RPMI7951 (cell line): ENCODE measurements at regions not wholly inside any gene's neighbourhood (a gene's known extent, or its start where the extent isn't known, plus 50 kb on each side); places are given as distances from the start of the nearest gene placed in this dataset.
"Not testable (repeated sequence)": the region's sequence is repeated elsewhere in the genome, so short reads cannot be mapped to it uniquely, and the experiment has no call there.

Experiments used
- DNase-seq: peaks from one replicate; pipeline ENCODE4 v3.0.0-alpha.2; 2012; ENCODE audit warnings: low read depth

DNA sequence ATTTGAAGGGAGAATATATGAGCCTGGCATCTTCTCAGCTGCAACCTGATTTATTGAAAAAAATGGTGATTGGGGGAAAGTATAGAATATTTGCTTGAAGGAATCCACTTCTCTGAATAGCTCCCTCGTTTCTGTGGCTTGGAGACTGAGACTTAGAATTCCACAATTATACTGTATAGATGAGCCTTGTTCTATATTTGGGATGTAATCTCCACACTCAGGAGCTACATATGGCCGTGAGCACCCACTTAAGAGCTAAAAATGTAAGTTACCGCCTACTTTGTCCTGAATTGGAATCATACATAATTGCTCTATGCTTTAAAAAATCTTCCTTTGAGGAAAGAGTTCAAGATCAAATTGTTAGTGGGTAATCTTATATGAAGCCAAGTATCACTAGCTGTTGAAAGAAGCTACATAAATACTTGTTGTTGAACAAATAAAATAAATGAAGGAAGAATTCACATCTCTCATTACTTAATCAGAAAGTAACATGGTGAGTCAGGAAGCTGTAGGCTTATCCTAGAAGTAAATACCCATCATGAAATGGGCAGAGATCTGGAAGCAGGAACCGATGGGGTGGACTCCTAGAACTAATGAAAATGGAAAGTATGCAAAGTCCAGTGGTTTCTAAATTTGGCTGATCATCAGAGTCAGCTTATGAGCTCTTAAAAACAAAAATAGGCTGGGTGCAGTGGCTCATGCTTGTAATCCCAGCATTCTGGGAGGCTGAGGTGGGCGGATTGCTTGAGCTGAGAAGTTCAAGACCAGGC lies 254.3 kb downstream of the SOX4 start:
- no peak for DNase-seq

DNA sequence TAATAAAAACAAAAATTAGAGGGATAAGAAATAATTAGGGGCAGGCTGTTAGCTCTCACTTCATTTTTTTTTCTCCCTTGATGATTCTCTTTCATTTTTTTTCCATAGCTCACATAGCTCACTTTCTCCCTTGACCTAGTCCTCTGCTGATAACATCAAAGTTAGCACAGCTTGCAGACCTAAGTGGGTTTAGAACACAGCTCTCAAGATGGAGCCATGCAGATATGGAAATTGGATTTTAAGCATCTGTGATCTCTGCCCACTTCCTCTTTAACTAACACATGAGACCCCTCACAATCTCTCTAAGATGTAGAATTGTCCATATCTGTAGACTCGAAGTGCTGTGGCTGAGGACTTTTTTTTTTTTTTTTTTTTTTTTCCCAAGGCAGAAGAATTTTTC lies 257.1 kb downstream of the SOX4 start:
- DNase-seq, result no peak

DNA sequence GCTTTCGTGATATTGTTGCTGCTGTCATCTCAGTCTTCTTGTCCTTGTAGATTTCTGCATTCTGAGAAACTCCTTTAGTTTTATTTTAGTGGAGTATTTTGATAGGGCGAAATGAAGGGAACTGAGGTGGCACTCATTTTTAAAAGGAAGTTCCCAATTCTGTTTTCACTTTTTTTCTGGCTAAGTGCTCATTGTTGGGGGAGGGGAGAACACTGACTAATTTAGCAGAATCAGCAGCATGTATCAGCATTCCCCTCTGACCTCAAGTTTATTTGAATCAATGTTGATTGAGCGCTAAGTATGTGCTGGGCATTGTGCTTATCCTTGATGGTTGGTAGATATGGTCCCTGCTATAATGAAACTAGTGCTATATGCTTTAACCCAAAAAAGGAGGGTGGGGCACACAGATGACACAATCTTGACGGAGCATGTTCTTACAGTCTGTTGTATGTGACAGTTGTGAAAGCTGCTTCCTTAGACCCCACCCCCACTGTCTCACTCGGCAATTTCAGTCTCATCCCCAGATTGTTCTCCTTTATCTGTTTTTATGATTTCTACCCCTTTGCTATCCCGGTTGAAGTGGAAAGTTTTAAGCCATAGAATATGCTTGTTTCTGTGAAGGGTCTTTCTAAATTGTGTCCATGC lies 262.4 kb downstream of the SOX4 start:
- DNase-seq, result no peak

DNA sequence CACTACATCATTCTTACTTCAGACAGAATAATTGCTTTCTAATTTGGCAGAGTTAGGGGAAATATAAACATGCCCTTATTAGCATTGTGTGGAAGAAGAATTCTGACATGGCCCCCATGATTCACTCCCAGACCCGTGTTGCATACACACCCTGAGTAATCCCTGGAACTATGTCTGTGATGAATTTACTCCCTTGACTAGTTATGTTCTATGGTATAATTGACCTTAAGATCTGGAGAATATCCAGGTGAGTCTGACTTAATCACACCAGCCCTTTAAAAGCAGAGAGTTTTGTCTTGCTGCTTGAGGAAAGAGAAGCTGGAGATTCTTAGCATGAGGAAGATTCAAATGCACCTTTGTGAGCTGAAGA lies 262.9 kb downstream of the SOX4 start:
- DNase-seq, result peak; percentile 61

DNA sequence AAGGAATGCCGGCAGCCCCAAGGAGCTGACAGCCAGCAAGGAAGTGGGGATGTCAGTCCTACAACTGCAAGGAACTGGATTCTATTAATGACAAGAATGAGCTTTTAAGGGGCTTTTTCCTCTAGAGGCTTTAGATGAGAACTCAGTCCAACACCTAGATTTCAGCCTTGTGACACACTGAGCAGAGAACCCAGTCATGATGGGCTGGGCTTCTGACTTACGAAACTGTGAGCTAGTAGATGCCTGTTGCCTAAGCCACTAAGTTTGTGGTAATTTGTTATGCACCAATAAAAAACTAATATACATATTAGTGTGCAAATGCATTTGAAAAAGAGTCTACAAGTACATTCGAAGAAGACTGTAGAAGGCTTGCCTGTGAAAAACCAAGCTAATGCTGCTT lies 263.3 kb downstream of the SOX4 start:
- DNase-seq, result no peak

DNA sequence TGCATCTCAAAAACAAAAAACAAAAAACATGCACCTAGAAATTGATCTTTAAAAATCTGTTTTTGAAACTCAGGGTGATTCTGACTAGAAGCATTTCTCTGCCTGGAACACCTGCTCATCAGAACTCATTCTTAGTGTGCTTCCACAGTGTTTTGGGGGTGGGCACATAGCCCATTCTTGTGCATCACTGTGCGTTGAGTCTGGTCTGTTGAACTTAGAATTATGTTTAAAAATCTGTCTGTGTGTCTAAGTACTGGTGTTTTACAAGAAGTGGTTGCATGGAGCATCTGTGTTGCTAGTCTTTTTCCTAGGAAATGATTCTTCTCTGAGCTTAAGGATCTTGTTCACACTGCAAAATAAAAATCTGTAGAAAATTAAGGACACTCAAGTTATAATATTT lies 264.5 kb downstream of the SOX4 start:
- no peak for DNase-seq

DNA sequence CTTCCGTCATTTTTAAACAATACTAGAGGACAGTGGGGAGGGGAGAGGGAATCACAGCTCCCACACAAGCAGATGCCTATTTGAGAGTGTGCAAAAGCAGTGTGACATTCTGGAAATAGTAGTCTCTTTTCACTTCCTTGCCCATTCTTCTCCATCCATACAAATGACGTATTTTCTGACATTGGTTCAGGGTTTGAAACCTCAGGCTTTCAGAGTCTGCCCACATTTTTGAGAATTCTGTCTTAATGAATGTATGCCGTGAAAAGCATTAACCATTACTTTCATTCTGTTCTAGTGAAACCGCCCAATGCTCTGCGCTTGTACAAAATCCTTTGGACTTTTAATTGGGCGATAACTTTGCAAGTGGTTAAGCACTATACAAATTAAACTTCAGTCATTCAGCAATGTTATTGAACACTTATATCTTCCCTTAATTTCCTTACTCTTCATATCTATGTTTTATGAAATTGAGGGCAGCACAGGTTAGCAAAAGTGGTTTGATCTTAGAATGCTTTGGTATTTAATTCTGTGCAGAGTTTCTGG lies 265.7 kb downstream of the SOX4 start:
- no peak for DNase-seq

DNA sequence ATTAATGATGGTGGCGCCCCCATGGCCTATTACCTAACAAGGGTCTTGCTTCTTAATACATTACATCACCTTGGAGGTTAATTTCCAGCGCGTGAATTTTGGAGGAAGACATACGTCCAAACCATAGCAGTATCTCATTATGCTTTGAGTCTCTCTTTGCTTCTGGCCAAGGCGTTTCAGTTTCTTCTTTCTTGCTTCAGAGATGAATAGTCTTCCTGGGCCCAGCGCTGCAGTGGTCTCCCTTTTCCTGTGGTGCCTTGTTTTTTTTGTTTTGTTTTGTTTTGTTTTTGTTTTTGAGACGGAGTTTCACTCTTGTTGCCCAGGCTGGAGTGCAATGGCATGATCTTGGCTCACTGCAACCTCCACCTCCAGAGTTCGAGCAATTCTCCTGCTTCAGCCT lies 268.4 kb downstream of the SOX4 start:
- no peak for DNase-seq

DNA sequence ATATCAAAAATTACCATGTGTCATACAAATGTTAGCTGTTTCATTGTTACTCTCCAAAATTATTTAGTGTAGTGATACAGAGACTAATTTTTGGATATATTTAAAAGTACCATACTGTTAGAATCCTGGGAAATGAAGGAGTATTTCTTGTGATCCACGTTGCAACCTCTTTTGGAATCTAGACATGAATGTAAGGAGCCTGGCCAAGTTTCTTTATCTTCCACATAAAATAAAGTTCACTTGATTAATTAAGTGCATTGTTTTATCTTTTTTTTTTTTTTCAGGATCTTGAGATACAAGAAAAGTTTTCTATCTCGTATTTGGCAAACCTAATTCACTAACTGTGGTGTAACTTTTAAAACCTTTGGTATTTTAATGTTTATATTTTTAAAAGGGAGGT lies 270.7 kb downstream of the SOX4 start:
- no peak for DNase-seq

DNA sequence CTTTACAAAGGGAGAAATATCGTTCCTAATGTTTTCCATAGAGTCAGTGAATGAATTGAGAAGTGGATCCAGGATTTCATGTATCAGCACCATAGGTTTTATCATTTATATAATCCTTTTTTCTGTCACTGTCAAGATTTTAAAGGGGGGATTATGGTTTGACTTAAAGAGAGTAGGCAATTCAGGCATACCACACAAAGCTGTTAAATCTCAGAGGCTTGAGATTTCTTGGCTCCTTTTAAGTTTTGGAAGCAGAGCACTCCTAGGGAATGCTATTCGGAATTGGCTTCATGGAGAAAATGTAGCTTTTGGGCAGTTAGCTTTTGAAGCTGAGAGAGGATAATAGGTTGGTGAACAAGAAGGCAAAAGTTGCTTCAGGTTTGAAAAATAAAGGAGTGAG lies 274.7 kb downstream of the SOX4 start:
- no peak for DNase-seq

DNA sequence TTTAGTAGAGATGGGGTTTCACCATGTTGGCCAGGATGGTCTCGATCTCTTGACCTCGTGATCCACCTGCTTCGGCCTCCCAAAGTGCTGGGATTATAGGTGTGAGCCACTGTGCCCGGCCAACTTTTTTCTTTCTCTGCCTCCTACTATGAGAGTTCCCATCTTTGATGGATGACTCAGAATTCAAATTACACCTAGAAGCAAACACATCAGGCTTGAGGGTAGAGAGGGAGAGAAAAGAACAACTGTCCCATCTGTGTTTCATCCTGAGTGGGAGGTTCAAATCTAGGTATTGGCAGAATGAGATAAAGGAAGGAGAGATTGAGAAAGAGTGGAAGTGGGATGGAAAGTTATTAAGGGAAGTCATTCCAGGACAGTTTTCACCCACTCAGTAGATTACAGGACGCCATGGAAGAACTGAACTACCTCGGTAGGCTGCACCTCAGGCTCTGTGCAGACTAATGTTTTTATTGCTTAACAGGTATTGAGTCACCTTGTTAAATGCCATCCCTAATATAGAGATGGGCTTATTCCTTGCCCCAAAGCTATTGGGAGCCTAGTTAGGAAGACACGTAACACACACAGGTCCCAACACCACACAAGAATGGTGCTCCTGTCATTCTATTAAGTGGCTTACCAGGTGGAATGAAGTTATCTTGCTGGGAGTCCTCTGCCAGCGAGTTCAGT lies 275.7 kb downstream of the SOX4 start:
- DNase-seq, result no peak

DNA sequence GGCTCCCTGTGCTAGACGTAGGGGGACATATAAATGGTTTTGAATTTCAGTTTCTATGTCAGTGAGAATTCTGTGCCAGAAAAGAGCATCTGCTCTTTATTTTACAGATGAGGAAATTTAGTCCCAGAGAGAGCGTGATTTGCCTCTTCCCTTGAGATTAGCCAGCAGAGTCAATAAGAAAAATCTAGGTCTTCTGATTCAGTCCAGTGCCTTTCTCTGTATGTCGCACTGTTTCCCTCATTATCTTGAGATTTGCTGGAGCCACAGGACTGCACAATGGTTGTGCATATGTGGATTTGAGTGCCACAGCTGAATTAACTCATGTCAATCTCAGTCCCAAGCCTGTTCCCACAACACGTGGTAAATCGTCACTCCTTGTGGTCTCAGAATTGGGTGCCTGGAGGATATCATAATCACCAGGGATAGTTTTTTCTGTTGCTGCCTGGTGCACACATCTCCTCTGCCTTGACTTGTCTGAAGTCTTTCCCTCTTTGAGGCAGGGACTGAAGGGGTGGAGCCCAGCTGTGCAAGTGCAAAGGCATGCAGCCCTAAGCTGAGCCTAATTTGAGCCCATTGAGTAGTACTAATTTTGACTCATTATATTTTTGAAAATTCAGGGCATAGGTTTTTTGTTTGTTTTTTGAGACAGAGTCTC lies 276.7 kb downstream of the SOX4 start:
- peak; percentile 6 for DNase-seq

DNA sequence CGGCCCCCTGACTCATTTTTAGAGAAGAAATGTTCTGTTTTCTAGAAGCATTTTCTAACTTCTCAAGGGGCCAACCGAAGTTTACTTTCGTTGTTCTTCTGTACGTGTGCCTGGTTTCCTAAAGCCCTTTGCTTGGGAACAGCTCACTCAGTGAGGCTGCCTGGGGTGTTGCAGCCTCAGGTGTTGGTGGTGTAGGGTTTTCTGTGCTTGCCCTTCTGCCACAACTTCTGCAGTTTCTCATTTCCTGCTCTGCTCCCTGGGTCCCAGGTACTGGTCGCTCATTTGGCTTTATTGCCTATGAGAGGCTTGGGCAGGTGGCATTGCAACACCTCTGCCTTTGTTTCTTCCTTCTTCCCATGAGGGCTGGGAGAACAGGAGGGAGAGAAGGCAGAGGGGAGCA lies 278.3 kb downstream of the SOX4 start:
- DNase-seq, result no peak

DNA sequence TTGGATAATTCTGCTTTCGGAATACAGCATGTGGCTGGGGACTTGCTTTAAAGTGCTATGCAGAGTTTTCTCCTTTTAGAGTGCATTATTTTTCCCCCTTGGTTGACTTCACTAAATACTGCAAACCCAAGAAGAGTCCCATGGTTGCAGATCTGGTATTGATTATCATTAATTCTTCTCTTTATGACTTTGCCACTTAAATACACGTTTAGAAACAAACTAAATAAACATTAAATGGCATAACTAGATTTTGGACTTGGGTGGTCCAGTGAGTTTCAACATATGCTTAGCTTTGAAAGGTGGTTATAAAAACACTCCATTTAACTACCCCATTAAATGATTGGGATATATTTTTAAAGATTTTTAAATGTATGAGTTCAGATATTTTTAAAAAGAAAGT lies 279.2 kb downstream of the SOX4 start:
- no peak for DNase-seq

DNA sequence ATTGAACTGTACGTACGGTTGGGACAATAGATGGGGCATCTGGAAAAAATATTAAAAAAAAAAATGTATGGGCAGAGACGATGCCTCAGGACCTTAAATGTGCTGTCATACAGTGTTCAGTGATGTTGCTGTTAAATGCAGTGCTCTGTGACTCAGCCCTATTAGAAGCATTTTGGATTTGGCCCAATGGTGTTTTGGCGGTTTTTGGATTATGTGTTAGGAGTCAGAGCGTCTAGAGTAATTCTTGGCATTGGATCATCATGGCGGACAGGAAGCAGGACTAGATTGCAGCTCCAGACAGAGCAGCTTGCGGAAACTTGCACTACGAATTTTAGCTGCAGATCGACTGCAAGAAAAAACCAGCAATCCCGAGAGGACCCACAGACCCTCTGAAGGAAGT lies 280.0 kb downstream of the SOX4 start:
- DNase-seq, result peak; percentile 92

DNA sequence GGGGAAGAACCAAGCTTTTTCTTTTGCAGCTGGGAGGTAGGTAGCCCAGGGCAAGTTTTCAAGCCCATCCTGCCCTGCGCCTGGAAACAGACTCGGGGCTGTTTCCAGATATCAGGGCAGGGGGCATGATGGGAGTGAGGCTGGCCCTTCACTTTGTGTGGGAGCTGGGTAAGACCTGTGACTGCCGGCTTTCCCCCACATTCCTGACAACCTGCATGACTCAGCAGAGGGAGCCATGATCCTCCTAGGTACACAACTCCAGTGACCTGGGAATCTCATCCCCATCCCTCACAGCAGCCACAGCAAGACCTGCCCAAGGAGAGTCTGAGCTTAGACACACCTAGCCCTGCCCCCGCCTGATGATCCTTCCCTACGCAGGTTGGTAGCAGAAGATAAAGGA lies 280.8 kb downstream of the SOX4 start:
- no peak for DNase-seq

DNA sequence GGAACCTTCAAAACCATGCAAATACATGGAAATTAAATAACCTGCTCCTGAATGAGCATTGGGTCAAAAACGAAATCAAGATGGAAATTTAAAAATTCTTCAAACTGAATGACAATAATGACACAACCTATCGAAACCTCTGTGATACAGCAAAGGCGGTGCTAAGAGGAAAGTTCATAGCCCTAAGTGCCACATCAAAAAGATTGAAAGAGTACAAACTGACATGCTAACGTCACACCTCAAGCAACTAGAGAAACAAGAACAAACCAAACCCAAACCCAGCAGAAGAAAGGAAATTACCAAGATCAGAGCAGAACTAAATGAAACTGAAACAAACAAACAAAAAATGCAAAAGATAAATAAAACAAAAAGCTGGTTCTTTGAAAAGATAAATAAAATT lies 283.5 kb downstream of the SOX4 start:
- not testable (repeated sequence) for DNase-seq

DNA sequence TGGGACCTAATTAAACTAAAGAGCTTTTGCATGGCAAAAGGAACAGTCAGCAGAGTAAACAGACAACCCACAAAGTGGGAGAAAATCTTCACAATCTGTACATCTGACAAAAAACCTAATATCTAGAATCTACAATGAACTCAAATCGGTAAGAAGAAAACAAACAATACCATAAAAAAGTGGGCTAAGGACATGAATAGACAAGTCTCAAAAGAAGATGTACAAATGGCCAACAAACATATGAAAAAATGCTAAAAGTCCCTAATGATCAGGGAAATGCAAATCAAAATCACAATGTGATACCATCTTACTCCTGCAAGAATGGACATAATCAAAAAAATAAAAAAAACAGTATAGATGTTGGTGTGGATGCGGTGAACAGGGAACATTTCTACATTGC lies 286.7 kb downstream of the SOX4 start:
- DNase-seq, result not testable (repeated sequence)

DNA sequence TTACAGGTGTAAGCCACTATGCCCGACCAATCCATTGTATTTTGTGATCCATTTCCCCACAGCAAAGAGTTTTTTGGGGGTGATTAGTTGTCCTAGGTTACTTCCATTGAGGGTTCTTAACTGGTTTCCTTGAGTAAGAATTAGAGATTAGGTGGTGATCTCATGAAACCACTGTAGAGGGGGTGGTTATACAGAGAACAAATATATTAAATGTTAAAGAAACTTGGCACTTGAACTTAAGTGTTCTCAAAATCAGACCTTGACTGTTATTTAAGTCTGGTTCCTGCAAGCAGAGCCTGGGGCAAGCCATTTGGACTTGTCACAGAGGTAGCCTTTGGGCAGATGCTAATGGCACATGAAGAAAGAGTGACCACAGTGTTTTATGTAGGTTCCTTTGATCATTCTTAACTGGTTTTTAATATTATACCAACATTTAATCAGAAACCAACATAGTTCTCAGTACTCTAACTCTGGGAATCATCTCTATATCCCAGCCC lies 288.5 kb downstream of the SOX4 start:
- no peak for DNase-seq

DNA sequence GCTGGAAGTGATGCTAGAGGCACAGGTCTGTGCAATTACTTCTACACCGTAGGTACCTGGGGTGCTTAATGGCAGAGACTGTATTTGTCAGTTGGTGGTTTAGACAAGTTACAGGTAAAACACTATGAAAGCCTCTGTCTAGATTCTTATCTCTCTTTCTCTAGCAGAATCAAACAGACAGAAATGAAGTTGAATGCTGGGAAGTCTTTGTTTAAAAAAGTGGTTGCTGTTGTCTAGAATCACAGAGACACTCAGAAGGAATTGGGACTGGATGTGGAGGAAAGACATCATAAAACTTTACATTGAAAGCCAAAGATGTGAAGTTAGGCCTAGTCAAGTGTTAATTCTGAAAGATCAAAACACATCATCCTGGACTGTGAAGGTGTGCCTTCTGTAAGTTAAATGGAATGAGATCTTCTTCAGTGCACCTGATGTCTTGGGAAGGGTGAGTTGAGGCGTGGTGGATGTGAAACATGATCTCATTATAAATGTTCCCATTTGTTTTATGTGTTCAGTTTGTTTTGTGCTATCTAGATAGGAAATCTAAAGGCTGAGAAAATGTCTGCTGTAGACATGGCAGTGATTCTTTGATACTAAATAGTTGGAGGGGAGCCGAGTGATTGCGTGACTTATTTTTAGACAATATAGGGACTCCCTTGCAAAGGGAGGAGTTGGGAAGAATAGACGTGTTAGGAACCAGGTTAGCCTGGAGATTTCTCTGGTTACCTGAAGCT lies 290.2 kb downstream of the SOX4 start:
- DNase-seq, result no peak

DNA sequence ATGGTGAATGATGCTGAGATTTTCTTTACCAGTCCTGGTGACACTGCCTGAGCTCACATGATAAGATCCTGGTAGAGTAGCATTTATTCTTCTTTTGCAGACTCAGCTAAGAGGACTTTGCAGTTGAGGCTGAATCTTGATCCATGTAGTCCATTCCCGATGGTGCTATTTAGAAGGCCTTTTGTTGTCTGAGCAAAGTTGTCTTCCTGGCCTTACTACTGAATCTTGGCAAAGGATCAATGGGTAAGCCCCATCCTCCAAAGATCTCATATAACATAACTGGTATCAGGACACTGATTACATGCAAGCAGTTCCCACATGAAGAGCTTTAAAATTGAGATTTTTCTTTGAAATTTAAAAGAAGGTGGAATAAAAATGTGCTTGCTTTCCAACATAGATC lies 291.6 kb downstream of the SOX4 start:
- DNase-seq, result no peak
